GM18526 (cell line): ENCODE measurements at regions not wholly inside any gene's neighbourhood (a gene's known extent, or its start where the extent isn't known, plus 50 kb on each side); places are given as distances from the start of the nearest gene placed in this dataset.

Experiments
- POLR2A ChIP-seq: IDR thresholded peaks from 3 replicates; pipeline ENCODE4 v1.6.1; 2011; ENCODE audit not compliant: insufficient read length; ENCODE audit errors: extremely low read depth

DNA sequence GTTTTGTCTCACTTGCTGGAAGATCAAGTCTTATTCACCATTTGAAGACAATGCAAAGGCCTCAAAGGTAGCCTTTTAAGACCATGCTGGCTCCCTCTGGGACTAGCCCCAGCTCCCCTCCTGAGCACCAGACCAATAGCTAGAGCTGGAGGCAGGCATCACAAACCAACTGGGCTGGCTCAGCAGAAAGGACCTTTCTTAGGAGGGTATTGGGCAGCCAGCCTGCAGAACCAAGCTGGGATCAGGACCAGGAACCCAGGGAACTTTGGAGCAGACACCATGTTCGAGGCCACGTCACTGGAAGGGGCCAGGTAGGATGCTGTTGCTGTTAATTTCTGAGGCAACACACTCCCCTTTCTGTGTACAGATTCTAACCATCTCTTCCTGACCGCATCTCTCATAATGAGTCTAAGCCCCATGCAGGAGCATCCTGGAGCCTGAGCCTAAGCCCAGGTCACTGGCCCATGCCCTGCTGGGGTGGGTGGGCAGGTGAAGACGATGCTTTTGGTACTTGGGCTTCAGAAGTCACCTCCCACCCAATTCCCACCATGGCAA lies 81.4 kb upstream of the KLF13 start:
- TF ChIP-seq POLR2A: no peak

DNA sequence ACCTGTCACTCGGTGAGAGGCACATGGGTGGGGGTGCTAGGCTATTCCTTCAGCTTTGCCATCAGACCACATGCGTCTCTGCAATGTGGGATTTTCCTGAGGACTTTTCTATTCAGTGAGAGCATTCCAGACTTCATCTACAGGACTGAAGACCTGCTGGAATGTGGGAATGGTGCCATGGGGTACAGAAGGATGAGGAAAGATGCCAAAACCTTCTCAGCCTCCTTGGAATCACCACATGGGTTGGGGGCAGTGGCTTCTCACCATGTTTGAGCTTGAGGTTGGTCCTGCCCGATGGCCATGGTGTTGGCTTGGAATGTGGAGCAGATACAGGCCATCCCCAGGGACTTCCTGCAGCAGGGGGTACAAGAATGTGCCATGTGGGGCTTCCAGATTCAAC lies 80.9 kb upstream of the KLF13 start:
- TF ChIP-seq POLR2A: no peak

DNA sequence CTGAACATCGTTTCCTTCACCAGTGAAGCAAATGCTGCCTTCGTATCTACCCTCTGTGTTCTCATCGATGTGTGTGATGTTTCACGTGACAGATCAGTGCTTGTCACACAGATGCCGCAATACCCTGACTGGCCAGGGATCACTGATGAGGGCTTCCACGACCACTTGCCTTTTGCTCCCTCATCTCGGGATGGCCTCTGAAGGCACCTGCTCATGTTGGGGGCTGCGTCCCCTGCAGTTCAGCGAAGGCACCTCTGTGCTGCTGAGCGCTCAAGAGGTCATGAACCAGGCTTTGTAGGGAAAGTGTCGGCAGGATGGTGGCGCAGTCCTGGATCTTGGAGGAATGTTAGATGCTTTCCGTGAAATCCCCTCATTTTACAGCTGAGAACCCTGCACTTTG lies 79.2 kb upstream of the KLF13 start:
- TF ChIP-seq POLR2A: no peak

DNA sequence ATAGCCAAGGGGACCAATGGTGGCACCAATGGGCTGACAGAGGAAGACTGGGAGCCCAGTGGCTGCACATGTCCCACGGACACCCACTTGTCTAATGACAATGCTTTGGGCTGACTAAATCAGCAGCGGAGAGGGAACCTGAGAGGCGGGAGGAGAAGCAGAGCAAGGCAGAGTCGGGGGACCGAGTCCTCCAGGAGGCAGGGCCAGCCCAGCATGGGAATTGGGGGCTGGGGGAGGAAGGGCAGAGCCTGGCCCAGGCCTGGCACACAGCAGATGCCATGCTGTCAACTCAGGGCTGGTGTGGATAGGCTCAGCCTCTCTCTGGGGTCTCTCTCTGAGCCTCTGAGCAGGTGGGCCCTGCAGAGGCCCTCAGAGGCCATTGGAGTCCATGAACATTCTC lies 78.4 kb upstream of the KLF13 start:
- TF ChIP-seq POLR2A: no peak

DNA sequence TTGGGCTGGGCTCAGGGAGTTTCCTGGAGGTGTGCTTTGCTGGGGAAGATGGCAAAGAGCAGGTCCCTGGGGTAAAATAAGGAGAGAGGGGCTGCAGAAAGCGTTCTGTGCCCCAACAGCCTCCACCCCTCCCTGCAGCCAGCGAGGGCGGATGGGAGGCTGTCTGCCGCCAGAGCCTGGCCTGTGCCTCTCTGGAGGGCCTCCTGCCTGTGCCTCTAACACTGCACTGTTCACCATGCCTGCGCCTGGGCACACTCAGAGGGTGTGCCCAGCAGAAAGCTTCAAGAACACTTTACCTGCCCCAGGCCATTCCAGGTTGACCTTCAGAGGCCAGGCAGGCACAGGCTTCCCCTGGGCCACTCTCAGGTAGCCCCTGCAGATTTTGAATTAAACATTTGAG lies 77.7 kb upstream of the KLF13 start:
- TF ChIP-seq POLR2A: no peak

DNA sequence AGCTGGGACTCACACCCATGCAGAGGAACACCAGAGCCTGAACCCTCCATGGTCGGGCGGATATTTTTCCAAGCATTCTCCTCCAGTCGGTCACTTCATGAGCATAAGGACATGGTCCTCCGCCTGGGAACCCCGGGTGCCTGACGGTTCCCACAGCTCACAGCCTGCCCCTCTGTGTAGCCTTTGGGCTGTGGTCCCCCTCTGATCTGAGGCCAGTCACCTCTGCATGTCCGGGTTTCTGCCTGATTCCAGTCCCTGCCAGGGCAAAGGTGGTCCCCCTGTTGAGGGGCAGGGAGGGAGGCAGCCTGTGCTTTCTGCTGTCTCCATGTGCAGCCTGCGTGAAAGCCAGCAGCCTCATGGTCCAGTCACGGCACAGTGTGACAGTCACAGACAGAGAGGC lies 76.6 kb upstream of the KLF13 start:
- TF ChIP-seq POLR2A: no peak

DNA sequence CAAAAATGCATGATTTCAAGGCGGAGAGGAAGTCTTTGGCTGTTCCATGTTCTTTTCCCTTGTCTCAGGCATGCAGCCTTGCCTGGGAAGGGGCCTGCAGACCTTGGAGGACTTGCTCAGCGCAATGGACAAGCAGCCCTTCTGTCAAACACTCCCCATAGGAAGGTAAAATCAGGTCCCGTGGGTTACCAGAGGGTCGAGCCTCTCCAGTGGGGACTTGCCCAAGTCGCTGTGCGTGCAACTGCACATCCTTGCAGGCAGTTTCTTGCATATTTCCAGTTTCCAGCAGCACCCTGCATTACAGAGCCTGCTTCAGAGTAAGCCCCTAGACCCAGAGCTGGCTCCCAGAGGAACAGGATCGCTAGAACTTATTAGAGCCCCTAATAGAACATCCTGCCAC lies 75.5 kb upstream of the KLF13 start:
- TF ChIP-seq POLR2A: no peak

DNA sequence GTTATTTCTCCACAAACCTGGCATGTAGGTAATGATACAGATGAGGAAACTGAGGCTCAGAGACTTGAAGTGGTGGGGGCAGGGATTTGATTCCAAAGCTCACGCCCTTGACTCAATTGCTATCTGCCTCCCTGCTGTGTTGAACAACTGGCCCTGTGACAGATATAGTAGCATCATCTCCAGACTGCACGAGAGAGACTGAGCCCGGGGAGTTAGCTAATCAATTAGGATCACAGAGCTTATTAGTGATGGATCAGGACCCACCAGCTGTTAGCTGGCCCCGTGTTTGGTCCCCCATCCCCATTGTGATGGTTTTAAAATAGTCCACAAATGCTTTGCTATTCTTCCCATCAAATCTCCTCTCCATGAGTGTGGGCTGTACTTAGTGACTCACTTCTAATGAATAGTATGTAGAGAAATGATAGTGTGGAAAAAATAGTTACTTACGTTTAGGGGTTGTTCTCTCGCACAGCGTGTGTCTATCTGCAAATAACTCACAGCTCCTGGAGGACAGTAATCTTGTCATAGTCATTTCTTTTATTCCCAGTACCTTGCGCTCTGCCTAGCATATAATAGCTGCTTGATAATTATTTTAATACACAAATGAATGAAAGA lies 74.4 kb upstream of the KLF13 start:
- TF ChIP-seq POLR2A: no peak

DNA sequence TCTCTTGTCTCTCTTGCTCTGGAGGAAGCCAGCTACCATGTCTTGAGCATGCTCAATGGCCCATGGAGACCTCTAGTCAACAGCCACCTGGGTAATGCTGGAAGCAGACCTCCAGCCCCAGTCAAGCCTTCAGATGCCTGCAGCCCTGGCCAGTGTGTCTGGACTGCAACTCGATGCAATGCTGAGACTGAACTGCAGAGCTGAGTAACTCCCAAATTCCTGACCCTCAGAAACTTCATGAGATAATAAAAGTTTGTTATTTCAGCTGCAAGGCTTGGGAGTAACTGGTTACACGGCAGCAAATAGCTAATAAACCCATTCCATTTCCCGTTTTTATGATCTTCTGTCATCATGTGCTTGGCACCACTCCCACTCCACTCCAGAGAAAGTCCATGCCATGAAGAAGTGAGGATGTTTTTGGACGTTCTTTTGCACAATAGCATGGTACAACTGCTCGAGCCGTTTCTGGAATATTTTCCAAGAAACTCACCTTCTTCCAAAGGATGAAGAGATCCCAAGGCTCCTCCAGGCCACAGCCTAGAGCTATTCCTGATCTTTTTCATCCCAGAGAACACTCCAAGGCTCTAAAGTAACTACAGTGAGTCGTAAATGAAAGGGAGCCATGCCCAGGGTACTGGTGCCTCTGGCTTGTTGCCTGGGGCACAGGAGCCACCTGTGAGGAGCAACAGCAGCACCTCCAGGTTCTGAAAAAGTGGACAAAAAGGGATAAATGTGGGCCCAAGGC lies 72.0 kb upstream of the KLF13 start:
- no peak for TF ChIP-seq POLR2A

DNA sequence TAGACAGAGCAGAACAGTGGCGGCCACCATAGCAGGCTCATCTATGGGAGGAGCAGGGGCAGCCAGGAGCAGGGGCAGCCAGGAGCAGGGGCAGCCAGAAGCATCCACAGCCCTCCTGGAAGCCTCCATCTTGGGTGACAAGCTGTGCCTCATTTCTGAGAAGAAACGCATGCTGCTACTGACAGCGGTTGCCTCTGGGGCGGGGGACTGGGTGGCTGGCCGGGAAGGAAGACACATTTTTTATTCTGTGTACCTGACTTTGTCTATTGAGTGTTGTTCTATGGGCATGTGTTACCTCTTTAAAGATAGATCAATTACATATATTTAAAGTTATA lies 71.5 kb upstream of the KLF13 start:
- TF ChIP-seq POLR2A: no peak

DNA sequence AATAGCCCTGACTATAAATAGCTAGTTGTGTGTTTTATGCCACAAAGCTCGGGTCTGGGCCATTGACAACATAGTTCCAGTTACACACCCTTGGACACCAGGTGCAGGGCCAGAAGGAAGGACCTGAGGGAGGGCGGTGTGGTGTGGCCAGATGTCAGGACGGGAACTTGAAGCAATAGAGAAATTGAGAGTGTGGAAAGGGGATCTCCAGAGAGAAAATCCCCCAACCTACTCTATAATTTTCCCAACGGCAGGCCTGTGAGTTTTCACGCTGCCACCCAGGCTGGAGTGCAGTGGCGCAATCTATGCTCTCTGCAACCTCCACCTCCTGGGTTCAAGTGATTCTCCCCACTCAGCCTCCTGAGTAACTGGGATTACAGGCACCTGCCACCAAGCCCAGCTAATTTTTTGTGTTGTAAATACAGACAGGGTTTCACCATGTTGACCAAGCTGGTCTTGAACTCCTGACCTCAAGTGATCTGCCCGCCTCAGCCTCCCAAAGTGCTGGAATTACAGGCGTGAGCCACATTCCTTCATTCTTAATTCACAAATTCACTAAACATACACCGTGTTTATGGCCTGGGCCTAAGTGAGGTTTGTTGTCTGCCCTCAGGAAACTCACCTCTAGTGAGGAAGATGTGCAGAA lies 70.8 kb upstream of the KLF13 start:
- no peak for TF ChIP-seq POLR2A

DNA sequence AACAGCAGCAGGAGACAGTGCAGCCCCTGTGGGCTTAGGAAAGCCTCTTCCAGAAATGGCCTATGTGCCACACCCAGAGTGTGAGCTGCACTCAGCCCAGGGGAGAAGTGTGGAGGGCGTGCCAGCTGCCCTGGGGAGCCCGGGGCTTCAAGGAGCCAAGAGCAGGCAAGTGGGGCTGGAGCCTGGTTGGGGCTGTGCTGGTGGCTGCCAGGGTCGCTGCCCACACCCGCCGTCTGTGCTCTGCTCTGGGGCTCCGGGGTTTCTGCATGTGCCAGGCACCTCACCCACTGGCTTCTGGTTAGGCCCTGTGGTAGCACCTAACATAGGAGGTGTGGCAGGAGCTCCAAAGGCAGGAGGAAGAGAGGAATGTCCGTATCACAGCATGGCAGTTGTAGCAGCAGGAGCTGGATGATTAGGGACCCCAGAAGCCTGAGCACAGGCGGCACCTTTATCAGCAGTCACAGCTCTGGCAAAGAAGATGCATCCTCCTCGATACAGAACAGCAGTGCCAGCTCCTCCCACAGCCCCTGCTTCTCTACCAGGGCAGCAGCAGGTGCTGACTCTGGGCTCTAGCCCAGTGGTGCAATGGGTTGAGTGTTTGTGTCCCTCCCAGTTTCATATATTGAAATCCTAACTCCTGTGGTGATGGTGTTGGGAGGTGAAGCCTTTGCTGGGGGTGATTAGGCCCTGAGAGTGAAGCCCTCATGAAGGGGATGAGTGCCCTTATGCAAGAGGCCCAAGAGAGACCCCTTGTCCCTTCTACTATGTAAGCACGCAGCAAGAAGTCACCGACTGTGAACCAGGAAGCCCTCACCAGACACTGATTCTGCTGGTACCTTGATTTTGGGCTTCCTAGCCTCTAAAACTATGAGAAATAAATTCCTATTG lies 70.0 kb upstream of the KLF13 start:
- peak; percentile 37 for TF ChIP-seq POLR2A

DNA sequence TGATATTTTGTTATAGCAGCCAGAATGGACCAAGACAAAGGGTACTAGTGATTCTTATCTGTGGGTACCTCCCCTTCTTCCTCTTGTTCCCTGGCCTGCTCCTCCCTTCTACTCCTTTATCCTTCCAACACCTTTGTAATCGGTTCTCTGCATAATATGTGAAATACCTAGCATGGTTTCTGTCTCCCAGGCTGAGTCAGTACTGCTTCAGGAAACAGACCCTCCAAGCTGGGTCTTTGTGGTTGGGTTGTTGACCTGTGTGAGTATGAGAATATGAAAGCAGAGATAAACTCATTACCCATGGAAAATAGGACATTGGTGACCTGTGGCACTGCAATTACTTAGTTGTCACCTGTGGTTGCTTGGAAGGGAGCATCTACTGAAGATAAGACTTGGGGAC lies 69.3 kb upstream of the KLF13 start:
- TF ChIP-seq POLR2A: no peak

DNA sequence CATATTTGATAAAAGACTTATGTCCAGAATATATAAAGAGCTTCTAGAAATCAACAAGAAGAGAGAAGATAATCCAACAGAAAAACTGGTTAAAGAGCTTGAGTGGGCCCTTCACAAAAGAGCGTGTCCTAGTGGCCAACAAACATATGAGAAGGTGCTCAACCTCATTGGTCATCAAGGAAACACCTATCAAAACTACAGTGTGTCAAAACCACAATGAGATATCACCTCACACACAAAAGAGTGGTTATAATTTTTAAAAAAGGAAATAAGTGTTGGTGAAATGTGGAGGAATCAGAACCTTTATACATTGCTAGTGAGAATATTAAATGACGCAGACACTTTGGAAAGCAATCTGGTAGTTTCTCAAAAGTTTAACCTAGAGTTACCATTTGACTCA lies 68.4 kb upstream of the KLF13 start:
- TF ChIP-seq POLR2A: no peak

DNA sequence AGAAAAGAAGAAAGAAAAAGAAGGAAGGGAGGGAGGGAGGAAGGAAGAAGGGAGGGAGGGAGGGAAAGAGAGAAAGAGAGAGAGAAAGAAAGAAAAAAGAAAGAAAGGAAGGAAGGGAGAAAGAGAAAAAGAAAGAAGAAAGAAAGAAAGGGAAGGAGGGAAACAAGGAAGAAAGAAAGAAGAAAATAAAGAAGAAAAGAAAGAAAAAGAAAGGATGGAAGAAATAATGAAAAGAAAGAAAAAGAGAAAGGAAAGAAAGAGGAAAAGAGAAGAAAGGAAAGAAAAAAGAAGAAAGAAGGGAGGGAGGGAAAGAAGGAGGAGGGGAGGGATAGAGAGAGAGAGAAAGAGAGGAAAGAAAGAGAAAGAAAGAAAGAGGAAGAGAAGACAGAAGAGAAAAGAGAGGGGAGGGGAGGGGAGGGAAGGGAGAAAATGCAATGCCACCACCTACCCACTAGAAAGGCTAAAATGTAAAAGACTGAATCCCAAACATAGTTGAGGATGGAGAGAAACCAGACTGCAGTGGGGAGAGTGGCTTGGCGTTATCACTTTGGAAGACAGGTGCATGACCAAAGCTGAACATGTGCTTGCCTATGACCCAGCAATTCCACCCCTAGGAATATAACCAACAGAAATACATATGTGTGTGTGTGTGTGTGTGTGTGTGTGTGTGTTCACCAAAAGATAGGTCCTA lies 66.9 kb upstream of the KLF13 start:
- no peak for TF ChIP-seq POLR2A
